OCI-LY7 (cell line): ENCODE measurements at regions not wholly inside any gene's neighbourhood (a gene's known extent, or its start where the extent isn't known, plus 50 kb on each side); places are given as distances from the start of the nearest gene placed in this dataset.

Experiments
- BruUV-seq: library from RNA; stranded (reverse); fragments of 400-500 nt; replicated peaks from 2 replicates; lab custom pipeline; 2021; lab: Mats Ljungman, UMichigan
- CTCF ChIA-PET: fragments of 300-600 bp; sonication (Branson Sonifier 250); formaldehyde crosslinking; loops from one replicate; lab custom pipeline; 2022; ENCODE audit warnings: antibody characterized with exemption; ENCODE audit not compliant: unreplicated experiment; lab: Charles Lee
- POLR2A ChIA-PET: fragments of 300-600 bp; sonication (Branson Sonifier 250); formaldehyde crosslinking; loops from one replicate; lab custom pipeline; 2022; ENCODE audit warnings: antibody characterized with exemption; lab: Charles Lee
- DNase-seq: peaks from one replicate; pipeline ENCODE4 v3.0.0-alpha.2; 2015; ENCODE audit warnings: low spot score
- H2AFZ ChIP-seq: fragments of 200-600 bp; sonication (generic), shearing (Covaris generic); 2 replicates; pipeline ENCODE4 v1.6.1; 2014; ENCODE audit warnings: mild to moderate bottlenecking, antibody characterized with exemption, low read length, moderate library complexity
- H3K27ac ChIP-seq: fragments of 200-600 bp; sonication (generic); 2 replicates; pipeline ENCODE4 v1.5.1; 2014; ENCODE audit warnings: mixed run types, low read depth, mild to moderate bottlenecking, moderate library complexity, low read length, inconsistent platforms; ENCODE audit not compliant: poor library complexity, severe bottlenecking
- H3K36me3 ChIP-seq: fragments of 200-600 bp; sonication (generic); 2 replicates; pipeline ENCODE4 v1.6.1; 2014; ENCODE audit warnings: mild to moderate bottlenecking, antibody characterized with exemption, low read length, moderate library complexity, mixed read lengths; ENCODE audit not compliant: insufficient read depth
- H3K4me1 ChIP-seq: fragments of 200-600 bp; sonication (generic); 2 replicates; pipeline ENCODE4 v1.5.1; 2014; ENCODE audit warnings: mild to moderate bottlenecking, low read length; ENCODE audit not compliant: insufficient read depth, poor library complexity, severe bottlenecking
- H3K4me2 ChIP-seq: fragments of 200-600 bp; sonication (generic); 2 replicates; pipeline ENCODE4 v1.6.1; 2014; ENCODE audit warnings: mild to moderate bottlenecking, low read length
- H3K4me3 ChIP-seq: fragments of 200-600 bp; sonication (generic); 2 replicates; pipeline ENCODE4 v1.5.1; 2014; ENCODE audit warnings: mild to moderate bottlenecking, low read depth, low read length; ENCODE audit not compliant: poor library complexity, severe bottlenecking
- H3K79me2 ChIP-seq: fragments of 200-600 bp; sonication (generic); 2 replicates; pipeline ENCODE4 v1.6.1; 2016; ENCODE audit warnings: low read depth, mild to moderate bottlenecking, low read length, moderate library complexity, mixed read lengths; ENCODE audit not compliant: insufficient read depth
- H3K9me2 ChIP-seq: fragments of 200-600 bp; sonication (generic); 2 replicates; pipeline ENCODE4 v1.6.1; 2016; ENCODE audit warnings: mild to moderate bottlenecking, low read length, mixed read lengths; ENCODE audit not compliant: insufficient read depth
- H3K9me3 ChIP-seq: fragments of 200-600 bp; sonication (generic); 2 replicates; pipeline ENCODE4 v1.6.1; 2014; ENCODE audit warnings: mild to moderate bottlenecking, mixed run types, low read length, mixed read lengths
- H4K20me1 ChIP-seq: fragments of 200-600 bp; sonication (generic); 2 replicates; pipeline ENCODE4 v1.6.1; 2014; ENCODE audit warnings: mild to moderate bottlenecking, antibody characterized with exemption, low read length, moderate library complexity, mixed read lengths; ENCODE audit not compliant: insufficient read depth
- CTCF ChIP-seq: fragments of 200-600 bp; sonication (generic); conservative IDR thresholded peaks from 2 replicates; pipeline ENCODE4 v1.5.1; 2014; ENCODE audit warnings: mild to moderate bottlenecking, antibody characterized with exemption, low read length, moderate library complexity, mixed read lengths
- EZH2phosphoT487 ChIP-seq: fragments of 200-600 bp; sonication (generic); IDR thresholded peaks from 2 replicates; pipeline ENCODE4 v1.6.1; 2018; ENCODE audit warnings: low read depth, borderline replicate concordance, mild to moderate bottlenecking, mixed run types, antibody characterized with exemption, low read length, moderate library complexity, mixed read lengths
- intact Hi-C: fragments of 100-400 bp; cut with micrococcal nuclease; formaldehyde crosslinking; loops from one replicate; pipeline ENCODE4 v1.10.0; 2022; ENCODE audit not compliant: unreplicated experiment

GRCh38 chr11:92916299-92916698, 53.2 kb upstream of the MTNR1B start:
- CTCF ChIA-PET, result no interaction called here
- intact Hi-C loops, result no loop called here
- POLR2A ChIA-PET, result no interaction called here
- Histone ChIP-seq H3K4me1 (no peaks in the 10 kb centered on the region), H3K27ac (no peak overlapping the region), H3K4me2 (no peak overlapping the region), H3K36me3 (no peaks in the 10 kb centered on the region), H3K79me2 (no peaks in the 10 kb centered on the region), H3K9me2 (no peaks in the 10 kb centered on the region), H3K9me3 (no peaks in the 10 kb centered on the region), H3K4me3 (no peak overlapping the region), H4K20me1 (no peaks in the 10 kb centered on the region), H2AFZ (no peak overlapping the region)
- DNase-seq, result no peak
- BruUV-seq, result no TSS peak
- no peak for TF ChIP-seq EZH2phosphoT487

- ChIA-PET POLR2A (interaction anchor here (0.6 kb wide), 1 partner anchor 96 kb away, joined by 4 read pairs; no protein-coding TSS in a partner anchor), CTCF (no interaction called here)
- intact Hi-C loops, result no loop called here
- H4K20me1 ChIP-seq, result no peaks in the 10 kb centered on the region
- H3K4me3 ChIP-seq, result no peak overlapping the region
- no peak overlapping the region for H3K4me2 ChIP-seq
- BruUV-seq, result no TSS peak
- DNase-seq, result no peak
- no peak overlapping the region for H3K27ac ChIP-seq
- H3K36me3 ChIP-seq, result no peaks in the 10 kb centered on the region
- H3K79me2 ChIP-seq, result no peaks in the 10 kb centered on the region
- H3K9me2 ChIP-seq, result no peaks in the 10 kb centered on the region
- no peak overlapping the region for H2AFZ ChIP-seq
- no peaks in the 10 kb centered on the region for H3K4me1 ChIP-seq
- H3K9me3 ChIP-seq, result no peaks in the 10 kb centered on the region
- no peak for TF ChIP-seq CTCF
- TF ChIP-seq EZH2phosphoT487, result no peak
Measured at GRCh38 chr11:92917927-92918326, 51.5 kb upstream of the MTNR1B start.

GRCh38 chr11:92919048-92919447, 50.4 kb upstream of the MTNR1B start:
- H4K20me1 ChIP-seq, result no peaks in the 10 kb centered on the region
- H3K4me3 ChIP-seq, result no peak overlapping the region
- no peak overlapping the region for H3K27ac ChIP-seq
- no peaks in the 10 kb centered on the region for H3K36me3 ChIP-seq
- H2AFZ ChIP-seq, result no peak overlapping the region
- H3K79me2 ChIP-seq, result no peaks in the 10 kb centered on the region
- no peaks in the 10 kb centered on the region for H3K9me3 ChIP-seq
- POLR2A ChIA-PET, result no interaction called here
- intact Hi-C loops, result no loop called here
- no peak for DNase-seq
- BruUV-seq, result no TSS peak
- H3K4me2 ChIP-seq, result no peak overlapping the region
- CTCF ChIA-PET, result interaction anchor here (0.6 kb wide), 1 partner anchor 270 kb away, joined by 4 read pairs; no protein-coding TSS in a partner anchor
- H3K4me1 ChIP-seq, result no peaks in the 10 kb centered on the region
- no peaks in the 10 kb centered on the region for H3K9me2 ChIP-seq
- TF ChIP-seq EZH2phosphoT487 (no peak), CTCF (no peak)
